Parathyroid adenoma (tissue), 2 donors: ENCODE measurements at regions not wholly inside any gene's neighbourhood (a gene's known extent, or its start where the extent isn't known, plus 50 kb on each side); places are given as distances from the start of the nearest gene placed in this dataset.

Source experiments
- H2AFZ ChIP-seq: fragments of 300-600 bp; sonication (generic); one replicate; pipeline ENCODE4 v1.7.0; 2017; ENCODE audit warnings: antibody characterized with exemption, mild to moderate bottlenecking
- H3K27ac ChIP-seq: fragments of 300-600 bp; sonication (generic); one replicate; pipeline ENCODE4 v1.7.0; 2017
- H3K27me3 ChIP-seq: fragments of 300-600 bp; sonication (generic); one replicate; pipeline ENCODE4 v1.7.0; 2017; ENCODE audit warnings: low read length; ENCODE audit not compliant: control insufficient read depth, insufficient read depth
- H3K36me3 ChIP-seq: fragments of 300-600 bp; sonication (generic); one replicate; pipeline ENCODE4 v1.7.0; 2017; ENCODE audit warnings: low read length; ENCODE audit not compliant: control insufficient read depth, insufficient read depth
- H3K4me1 ChIP-seq: fragments of 300-600 bp; sonication (generic); one replicate; pipeline ENCODE4 v1.7.0; 2017; ENCODE audit warnings: control low read depth
- H3K4me2 ChIP-seq: fragments of 300-600 bp; sonication (generic); one replicate; pipeline ENCODE4 v1.7.0; 2017; ENCODE audit warnings: low read length
- H3K4me3 ChIP-seq: fragments of 300-600 bp; sonication (generic); one replicate; pipeline ENCODE4 v1.7.0; 2017; ENCODE audit warnings: low read depth, low read length
- H3K79me2 ChIP-seq: fragments of 300-600 bp; sonication (generic); one replicate; pipeline ENCODE4 v1.7.0; 2017; ENCODE audit warnings: control low read depth
- H3K9ac ChIP-seq: fragments of 300-600 bp; sonication (generic); one replicate; pipeline ENCODE4 v1.7.0; 2017; ENCODE audit warnings: mild to moderate bottlenecking
- H3K9me3 ChIP-seq: fragments of 300-600 bp; sonication (generic); one replicate; pipeline ENCODE4 v1.7.0; 2017; ENCODE audit warnings: low read length; ENCODE audit not compliant: control insufficient read depth
- CTCF ChIP-seq: fragments of 300-600 bp; sonication (generic); IDR thresholded peaks from one replicate; pipeline ENCODE4 v1.7.0; 2017; ENCODE audit warnings: antibody characterized with exemption, mild to moderate bottlenecking
- donor health status: primary hyperparathyroidism.

GRCh38 chr5:159620853-159621540 lies 290.7 kb upstream of the IL12B start:
- no peak overlapping the region for H2AFZ ChIP-seq
- H3K4me1 ChIP-seq = no peaks in the 10 kb centered on the region
- H3K4me2 ChIP-seq = no peak overlapping the region
- no peak for TF ChIP-seq CTCF
- H3K79me2 ChIP-seq = no peaks in the 10 kb centered on the region
- H3K4me3 ChIP-seq = no peak overlapping the region
- no peak overlapping the region for H3K27ac ChIP-seq
- no peaks in the 10 kb centered on the region for H3K9me3 ChIP-seq
- no peak overlapping the region for H3K9ac ChIP-seq
- no peaks in the 10 kb centered on the region for H3K27me3 ChIP-seq
- H3K36me3 ChIP-seq = no peaks in the 10 kb centered on the region

- no peak overlapping the region for H3K4me2 ChIP-seq
- no peaks in the 10 kb centered on the region for H3K4me1 ChIP-seq
- H3K79me2 ChIP-seq = no peaks in the 10 kb centered on the region
- H3K27ac ChIP-seq = no peak overlapping the region
- H3K36me3 ChIP-seq = no peaks in the 10 kb centered on the region
- no peak overlapping the region for H3K9ac ChIP-seq
- H3K4me3 ChIP-seq = no peak overlapping the region
- no peak overlapping the region for H2AFZ ChIP-seq
- TF ChIP-seq CTCF = no peak
- no peaks in the 10 kb centered on the region for H3K9me3 ChIP-seq
- no peaks in the 10 kb centered on the region for H3K27me3 ChIP-seq
These were observed 287.6 kb upstream of the ADRA1B start for GRCh38 chr5:159628703-159629102.

- no peaks in the 10 kb centered on the region for H3K36me3 ChIP-seq
- no peak overlapping the region for H3K4me3 ChIP-seq
- H3K4me1 ChIP-seq = no peaks in the 10 kb centered on the region
- no peak overlapping the region for H3K27ac ChIP-seq
- no peak overlapping the region for H3K4me2 ChIP-seq
- TF ChIP-seq CTCF = no peak
- no peaks in the 10 kb centered on the region for H3K9me3 ChIP-seq
- no peak overlapping the region for H2AFZ ChIP-seq
- no peaks in the 10 kb centered on the region for H3K27me3 ChIP-seq
- H3K9ac ChIP-seq = no peak overlapping the region
- H3K79me2 ChIP-seq = no peaks in the 10 kb centered on the region
These were observed 287.1 kb upstream of the ADRA1B start for GRCh38 chr5:159629158-159629557.

DNA sequence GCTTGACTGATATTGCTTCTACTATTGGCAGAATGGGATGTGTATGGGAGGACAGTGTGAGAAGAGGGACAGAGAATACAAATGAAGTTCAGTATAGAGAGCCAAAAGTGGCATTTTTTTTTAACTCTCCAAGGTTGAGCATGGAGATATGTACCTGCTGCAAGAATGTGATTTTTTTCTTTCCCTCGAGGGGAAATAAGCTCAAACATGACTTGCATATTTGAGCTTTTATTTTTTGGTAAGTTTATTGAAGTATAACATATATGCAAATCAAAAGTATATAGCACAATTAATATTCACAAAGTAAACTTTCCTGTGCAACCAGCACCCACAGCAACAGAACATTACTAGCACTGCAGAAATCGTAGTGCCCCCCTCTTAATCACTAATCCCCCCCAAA lies 285.7 kb upstream of the ADRA1B start:
- no peaks in the 10 kb centered on the region for H3K4me1 ChIP-seq
- H3K9me3 ChIP-seq = no peaks in the 10 kb centered on the region
- TF ChIP-seq CTCF = no peak
- no peak overlapping the region for H3K27ac ChIP-seq
- H2AFZ ChIP-seq = no peak overlapping the region
- no peaks in the 10 kb centered on the region for H3K79me2 ChIP-seq
- no peaks in the 10 kb centered on the region for H3K36me3 ChIP-seq
- H3K9ac ChIP-seq = no peak overlapping the region
- no peak overlapping the region for H3K4me3 ChIP-seq
- no peaks in the 10 kb centered on the region for H3K27me3 ChIP-seq
- no peak overlapping the region for H3K4me2 ChIP-seq

DNA sequence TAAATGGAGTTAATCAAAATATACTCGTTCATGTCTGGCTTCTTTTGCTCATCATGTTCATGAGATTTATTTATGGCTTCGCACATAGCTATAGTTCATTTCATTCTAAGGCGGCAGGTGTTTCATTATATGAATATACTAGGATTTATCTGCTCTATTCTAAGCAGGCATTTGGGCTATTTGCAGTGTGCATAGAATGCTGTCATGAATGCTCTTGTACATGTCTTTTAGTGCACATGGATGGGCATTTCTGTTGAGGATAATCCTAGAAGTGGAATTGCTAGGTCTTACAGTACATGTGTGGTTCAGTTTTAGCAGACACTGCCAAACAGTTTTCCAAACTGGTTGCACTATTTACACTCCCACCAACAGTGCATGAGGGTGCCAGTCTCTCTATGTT lies 285.3 kb upstream of the ADRA1B start:
- no peaks in the 10 kb centered on the region for H3K79me2 ChIP-seq
- H3K4me3 ChIP-seq = no peak overlapping the region
- H3K9ac ChIP-seq = no peak overlapping the region
- no peaks in the 10 kb centered on the region for H3K36me3 ChIP-seq
- TF ChIP-seq CTCF = no peak
- no peak overlapping the region for H3K27ac ChIP-seq
- no peak overlapping the region for H3K4me2 ChIP-seq
- no peaks in the 10 kb centered on the region for H3K4me1 ChIP-seq
- no peaks in the 10 kb centered on the region for H3K9me3 ChIP-seq
- no peaks in the 10 kb centered on the region for H3K27me3 ChIP-seq
- no peak overlapping the region for H2AFZ ChIP-seq
